AG20443 (cell line): ENCODE measurements at regions not wholly inside any gene's neighbourhood (a gene's known extent, or its start where the extent isn't known, plus 50 kb on each side); places are given as distances from the start of the nearest gene placed in this dataset.

Source experiments
- DNase-seq: peaks from one replicate; pipeline ENCODE4 v3.0.0; 2012; ENCODE audit warnings: low spot score, mixed read lengths

- DNase-seq = no peak
Measured at GRCh38 chr4:133467290-133467947, 318.3 kb downstream of the PCDH10 start.

GRCh38 chr4:133465022-133465421 is 315.9 kb downstream of the PCDH10 start:
- no peak for DNase-seq

- DNase-seq = no peak
Measured at GRCh38 chr4:133464311-133464710, 315.2 kb downstream of the PCDH10 start.

GRCh38 chr4:133452678-133453077 is 303.6 kb downstream of the PCDH10 start:
- no peak for DNase-seq

GRCh38 chr4:133450813-133451212 is 301.7 kb downstream of the PCDH10 start:
- DNase-seq = no peak

GRCh38 chr4:133440404-133440803 is 291.3 kb downstream of the PCDH10 start:
- no peak for DNase-seq

GRCh38 chr4:133439830-133440229 is 290.7 kb downstream of the PCDH10 start:
- no peak for DNase-seq

- no peak for DNase-seq
Measured at GRCh38 chr4:133424605-133425004, 275.5 kb downstream of the PCDH10 start.

- no peak for DNase-seq
Measured at GRCh38 chr4:133403913-133404312, 254.8 kb downstream of the PCDH10 start.

- no peak for DNase-seq
Measured at GRCh38 chr4:133402616-133403015, 253.5 kb downstream of the PCDH10 start.

- no peak for DNase-seq
Measured at GRCh38 chr4:133394971-133395627, 246.0 kb downstream of the PCDH10 start.

- DNase-seq = no peak
Measured at GRCh38 chr4:133390198-133390855, 241.2 kb downstream of the PCDH10 start.

GRCh38 chr4:133389029-133389428 is 239.9 kb downstream of the PCDH10 start:
- no peak for DNase-seq

- DNase-seq = no peak
Measured at GRCh38 chr4:133385161-133385954, 236.3 kb downstream of the PCDH10 start.

GRCh38 chr4:133379681-133380438 is 230.8 kb downstream of the PCDH10 start:
- DNase-seq = no peak

GRCh38 chr4:133377286-133377685 is 228.2 kb downstream of the PCDH10 start:
- DNase-seq = no peak

GRCh38 chr4:133372699-133373098 is 223.6 kb downstream of the PCDH10 start:
- no peak for DNase-seq

- no peak for DNase-seq
Measured at GRCh38 chr4:133355633-133356032, 206.5 kb downstream of the PCDH10 start.

- no peak for DNase-seq
Measured at GRCh38 chr4:133347409-133347808, 198.3 kb downstream of the PCDH10 start.

- no peak for DNase-seq
Measured at GRCh38 chr4:133324491-133324890, 175.4 kb downstream of the PCDH10 start.

GRCh38 chr4:133323670-133324069 is 174.6 kb downstream of the PCDH10 start:
- no peak for DNase-seq
